Activated naive CD4-positive, alpha-beta T cell treated with anti-CD3 and anti-CD28 coated beads for 36 hours (primary cell): ENCODE measurements at regions not wholly inside any gene's neighbourhood (a gene's known extent, or its start where the extent isn't known, plus 50 kb on each side); places are given as distances from the start of the nearest gene placed in this dataset.
"Not testable (repeated sequence)": the region's sequence is repeated elsewhere in the genome, so short reads cannot be mapped to it uniquely, and the experiment has no call there.

Experiments
- CTCF ChIA-PET: fragments of 350-600 bp; sonication (Branson Sonifier 250); formaldehyde crosslinking; loops from one replicate; lab custom pipeline; 2021; ENCODE audit warnings: antibody characterized with exemption; lab: Charles Lee
- DNase-seq: peaks from one replicate; pipeline ENCODE4 v3.0.0-alpha.2; 2020
- H3K27ac Mint-ChIP-seq: one replicate; pipeline ENCODE4 v1.8.0; 2021; ENCODE audit warnings: mild to moderate bottlenecking, mixed read lengths
- H3K27me3 Mint-ChIP-seq: one replicate; pipeline ENCODE4 v1.8.0; 2021; ENCODE audit warnings: low read depth, mixed read lengths
- H3K36me3 Mint-ChIP-seq: one replicate; pipeline ENCODE4 v1.8.0; 2021; ENCODE audit warnings: low read depth, mixed read lengths
- H3K4me1 Mint-ChIP-seq: one replicate; pipeline ENCODE4 v1.8.0; 2021; ENCODE audit warnings: low read depth, mixed read lengths
- H3K4me3 Mint-ChIP-seq: one replicate; pipeline ENCODE4 v1.8.0; 2021; ENCODE audit warnings: mild to moderate bottlenecking, moderate library complexity, mixed read lengths
- H3K9me3 Mint-ChIP-seq: one replicate; pipeline ENCODE4 v1.8.0; 2021; ENCODE audit warnings: mixed read lengths
- intact Hi-C: fragments of 100-400 bp; cut with micrococcal nuclease; formaldehyde crosslinking; loops from one replicate; pipeline ENCODE4 v1.15.1; 2023

DNA sequence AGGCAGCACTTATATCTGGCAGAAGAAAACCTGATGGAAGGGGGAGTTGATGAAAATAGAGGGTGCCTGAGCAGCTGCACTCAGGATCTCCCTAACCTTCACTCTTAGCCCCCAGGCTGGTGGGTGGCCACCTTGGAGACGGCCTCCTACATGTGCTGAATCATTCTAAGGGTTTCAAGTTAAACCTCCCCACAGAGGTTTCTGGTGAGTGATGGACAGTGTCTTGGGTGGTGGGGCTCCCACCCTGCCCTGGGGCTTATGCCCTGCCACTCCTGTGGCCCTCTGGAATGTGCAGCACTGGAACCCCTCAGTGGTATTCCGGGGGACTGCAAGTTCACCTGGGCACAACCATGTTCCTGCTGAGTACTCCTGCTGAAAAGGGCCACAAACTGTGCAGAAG, 357.2 kb downstream of the CD83 start:
- CTCF ChIA-PET, result no interaction called here

DNA sequence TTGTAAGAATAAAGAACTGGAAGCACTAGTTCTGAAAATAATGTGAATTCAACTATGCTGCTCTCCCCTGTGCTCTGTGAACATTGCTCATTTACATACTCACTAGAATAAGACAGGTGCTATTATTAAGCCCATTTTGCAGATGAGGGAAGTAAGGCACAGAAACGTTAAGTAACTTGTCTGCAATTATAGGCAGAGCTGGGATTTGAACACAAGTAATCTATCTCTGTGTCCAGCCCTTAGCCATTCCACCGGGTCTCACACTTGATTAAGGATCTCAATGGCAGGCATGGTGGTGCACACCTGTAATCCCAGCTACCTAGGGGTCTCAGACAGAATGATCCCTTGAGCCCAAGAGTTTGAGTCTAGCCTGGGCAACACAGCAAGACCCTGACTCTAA, 357.7 kb downstream of the CD83 start:
- intact Hi-C loops, result no loop called here
- no peaks in the 10 kb centered on the region for H3K36me3 Mint-ChIP-seq
- no peaks in the 10 kb centered on the region for H3K27me3 Mint-ChIP-seq

More for the DNA sequence above, 357.2 kb downstream of the CD83 start:
- Mint-ChIP-seq H3K4me3 (no peak overlapping the region), H3K36me3 (no peaks in the 10 kb centered on the region), H3K27me3 (no peaks in the 10 kb centered on the region), H3K27ac (no peak overlapping the region), H3K4me1 (no peaks in the 10 kb centered on the region), H3K9me3 (peaks cover 1% of the 10 kb centered on the region)
- DNase-seq, result no peak
- intact Hi-C loops, result no loop called here

DNA sequence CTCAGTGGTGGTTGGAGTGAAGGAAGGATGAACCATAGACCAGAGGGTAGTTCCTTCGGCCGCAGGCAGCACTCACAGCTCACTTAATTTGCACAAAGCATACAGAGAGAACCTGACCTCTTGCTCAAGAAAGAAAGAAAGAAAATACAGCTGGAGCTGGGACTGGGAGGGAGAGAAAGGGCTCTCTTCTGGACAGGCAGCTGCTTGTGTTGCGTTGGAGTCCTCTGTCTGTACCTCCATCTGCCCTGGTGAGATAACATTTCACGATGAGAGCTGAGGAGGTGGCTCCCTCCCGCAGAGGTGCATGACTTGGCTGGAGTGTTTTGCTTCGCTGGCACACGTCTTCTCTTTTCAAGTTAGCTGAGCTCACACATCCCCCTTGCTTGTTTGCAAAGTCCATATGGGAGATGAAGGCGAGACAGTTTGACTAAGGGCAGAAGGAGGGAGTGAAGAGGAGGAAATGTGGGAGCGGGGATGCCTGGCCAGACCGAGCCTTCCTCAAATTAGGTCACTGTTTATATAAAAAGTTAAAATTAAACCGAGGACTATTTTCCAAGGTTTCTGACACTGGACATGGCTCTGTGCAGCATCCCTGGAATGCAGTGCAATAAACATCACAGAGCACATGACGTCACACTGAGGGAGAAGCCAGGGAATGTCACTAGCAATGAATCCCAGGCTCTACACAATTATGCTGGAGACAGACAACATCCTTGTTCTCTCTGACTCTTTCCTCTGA, 359.4 kb downstream of the CD83 start:
- no peak for DNase-seq
- no peaks in the 10 kb centered on the region for H3K27me3 Mint-ChIP-seq
- H3K27ac Mint-ChIP-seq, result no peak overlapping the region
- intact Hi-C loops, result no loop called here
- H3K4me3 Mint-ChIP-seq, result no peak overlapping the region
- CTCF ChIA-PET, result interaction anchor here (0.7 kb wide), 1 partner anchor 11 kb away, joined by 3 read pairs; no protein-coding TSS in a partner anchor
- peaks cover 3% of the 10 kb centered on the region for H3K9me3 Mint-ChIP-seq
- H3K36me3 Mint-ChIP-seq, result peaks cover 3% of the 10 kb centered on the region
- no peaks in the 10 kb centered on the region for H3K4me1 Mint-ChIP-seq

More for the DNA sequence above, 357.7 kb downstream of the CD83 start:
- H3K27ac Mint-ChIP-seq, result no peak overlapping the region
- H3K4me3 Mint-ChIP-seq, result no peak overlapping the region
- H3K9me3 Mint-ChIP-seq, result no peaks in the 10 kb centered on the region
- DNase-seq, result no peak
- no peaks in the 10 kb centered on the region for H3K4me1 Mint-ChIP-seq
- CTCF ChIA-PET, result interaction anchor here (0.6 kb wide), 1 partner anchor 895 kb away, joined by 3 read pairs; no protein-coding TSS in a partner anchor

DNA sequence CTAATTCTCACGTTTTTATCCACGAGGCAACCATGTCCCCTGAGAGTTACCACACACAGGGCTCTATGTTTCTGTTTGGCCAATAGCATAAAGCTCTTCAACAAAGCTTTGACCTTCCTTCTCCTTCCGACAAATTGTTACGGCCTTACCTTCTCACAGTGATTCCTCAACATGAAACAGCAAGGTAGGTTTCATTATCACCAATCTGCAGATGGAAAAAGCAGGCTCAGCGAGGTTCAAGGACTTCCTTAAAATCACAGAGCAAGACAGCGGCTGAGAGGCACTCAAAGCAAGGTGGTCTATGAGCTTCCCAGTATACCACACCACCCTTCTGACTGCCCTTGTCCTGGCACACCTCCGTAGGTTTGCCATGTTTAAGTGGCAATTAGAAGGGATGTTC, 360.0 kb downstream of the CD83 start:
- Mint-ChIP-seq H3K36me3 (peaks cover 3% of the 10 kb centered on the region), H3K27ac (no peak overlapping the region), H3K9me3 (peaks cover 4% of the 10 kb centered on the region), H3K4me3 (no peak overlapping the region), H3K4me1 (no peaks in the 10 kb centered on the region), H3K27me3 (no peaks in the 10 kb centered on the region)
- CTCF ChIA-PET, result interaction anchor here (0.7 kb wide), 1 partner anchor 10 kb away, joined by 3 read pairs; no protein-coding TSS in a partner anchor
- no peak for DNase-seq
- intact Hi-C loops, result no loop called here

DNA sequence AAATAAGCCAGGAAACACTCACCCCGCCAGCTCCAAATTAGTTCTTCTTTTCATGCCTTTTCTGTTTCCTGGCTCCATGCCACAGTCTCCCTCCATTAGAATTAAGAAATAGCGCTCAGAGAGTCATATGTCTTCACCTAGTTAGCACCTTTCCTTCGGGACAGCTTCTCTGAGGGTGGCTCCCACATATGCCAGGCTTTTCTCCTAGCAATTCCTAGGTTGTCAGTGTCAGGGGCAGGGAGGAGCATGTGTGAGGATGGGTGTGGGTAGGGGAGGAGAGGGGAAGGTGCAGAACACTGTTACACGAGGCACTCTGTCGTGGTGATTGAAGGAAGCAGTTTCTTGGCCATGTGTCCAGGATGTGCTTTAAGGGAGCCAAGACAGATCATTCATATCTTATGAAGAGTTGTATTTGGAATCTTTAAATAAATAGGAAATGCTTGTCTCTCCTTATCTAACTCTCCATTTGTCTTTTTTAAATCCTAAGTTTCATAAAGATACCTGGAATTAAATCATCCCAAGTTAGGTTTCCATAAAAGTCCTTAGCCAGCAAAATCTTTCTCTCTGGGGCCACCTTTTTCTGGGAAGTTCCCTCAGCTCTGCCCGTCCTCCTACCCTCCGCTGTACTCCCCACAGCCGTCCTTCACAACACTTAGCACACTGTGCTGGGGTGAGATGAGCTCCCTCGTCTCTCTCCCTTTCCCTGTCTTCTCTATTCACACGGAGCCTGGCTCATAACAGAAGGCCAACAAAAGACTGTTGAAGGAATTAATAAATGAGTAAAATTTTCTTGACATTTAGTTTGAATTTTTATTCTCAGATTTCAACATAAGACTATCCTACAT, 361.0 kb downstream of the CD83 start:
- CTCF ChIA-PET, result no interaction called here

DNA sequence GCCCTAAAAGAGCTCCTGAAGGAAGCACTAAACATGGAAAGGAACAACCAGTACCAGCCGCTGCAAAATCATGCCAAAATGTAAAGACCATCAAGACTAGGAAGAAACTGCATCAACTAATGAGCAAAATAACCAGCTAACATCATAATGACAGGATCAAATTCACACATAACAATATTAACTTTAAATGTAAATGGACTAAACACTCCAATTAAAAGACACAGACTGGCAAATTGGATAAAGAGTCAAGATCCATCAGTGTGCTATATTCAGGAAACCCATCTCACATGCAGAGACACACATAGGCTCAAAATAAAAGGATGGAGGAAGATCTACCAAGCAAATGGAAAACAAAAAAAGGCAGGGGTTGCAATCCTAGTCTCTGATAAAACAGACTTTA, 364.4 kb downstream of the CD83 start:
- H3K36me3 Mint-ChIP-seq, H3K27ac Mint-ChIP-seq, H3K9me3 Mint-ChIP-seq, CTCF ChIA-PET, DNase-seq, H3K27me3 Mint-ChIP-seq, H3K4me1 Mint-ChIP-seq, intact Hi-C loops, H3K4me3 Mint-ChIP-seq: not testable (repeated sequence)

More for the DNA sequence above, 361.0 kb downstream of the CD83 start:
- no peak overlapping the region for H3K27ac Mint-ChIP-seq
- H3K4me3 Mint-ChIP-seq, result no peak overlapping the region
- H3K27me3 Mint-ChIP-seq, result no peaks in the 10 kb centered on the region
- H3K4me1 Mint-ChIP-seq, result no peaks in the 10 kb centered on the region
- peaks cover 3% of the 10 kb centered on the region for H3K36me3 Mint-ChIP-seq
- peaks cover 5% of the 10 kb centered on the region for H3K9me3 Mint-ChIP-seq
- intact Hi-C loops, result no loop called here
- no peak for DNase-seq

DNA sequence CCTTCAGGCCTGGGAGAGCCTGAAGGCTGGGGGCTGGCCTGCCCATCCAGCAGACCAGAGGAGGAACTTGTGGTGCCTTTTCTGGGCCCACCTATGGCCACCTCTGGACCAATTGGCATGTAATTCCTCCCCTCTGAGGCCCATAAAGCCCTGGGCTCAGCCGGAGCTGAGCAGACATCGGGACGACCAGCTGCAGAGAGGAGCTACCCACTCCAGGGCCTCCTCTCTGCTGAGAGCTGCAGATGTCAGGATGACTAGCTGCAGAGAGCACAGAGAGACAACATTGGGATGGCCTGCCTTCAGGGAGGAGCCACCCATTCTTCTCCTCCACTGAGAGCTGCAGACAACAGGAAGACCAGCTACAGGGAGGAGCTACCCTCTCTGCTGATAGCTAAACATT, 370.1 kb downstream of the CD83 start:
- Mint-ChIP-seq H3K9me3 (peaks cover 5% of the 10 kb centered on the region), H3K27me3 (no peaks in the 10 kb centered on the region), H3K27ac (no peak overlapping the region), H3K4me1 (no peaks in the 10 kb centered on the region), H3K36me3 (peaks cover 1% of the 10 kb centered on the region), H3K4me3 (no peak overlapping the region)
- no peak for DNase-seq
- intact Hi-C loops, result no loop called here
- CTCF ChIA-PET, result interaction anchor here (0.6 kb wide), 1 partner anchor 10 kb away, joined by 3 read pairs; no protein-coding TSS in a partner anchor

DNA sequence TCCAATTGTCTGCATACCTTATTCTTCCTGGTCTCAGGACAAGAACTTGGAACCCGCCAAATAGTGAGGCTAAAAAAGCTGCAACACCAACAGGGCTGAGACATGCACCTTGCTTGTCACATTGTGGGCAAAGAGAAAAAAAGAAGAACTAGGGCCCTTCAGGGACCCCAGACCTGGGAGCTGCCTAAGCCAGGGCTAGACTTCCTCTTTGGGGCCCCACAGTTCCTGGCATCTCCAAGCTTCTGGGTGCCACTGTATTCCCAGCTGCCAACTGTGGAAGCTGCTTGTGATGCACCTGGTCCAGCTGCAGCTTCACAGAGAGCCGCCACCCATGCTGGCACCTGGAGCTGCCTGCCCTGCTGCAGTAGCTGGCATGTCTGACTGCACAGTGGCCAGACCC, 370.6 kb downstream of the CD83 start:
- Mint-ChIP-seq H3K27ac (no peak overlapping the region), H3K4me3 (no peak overlapping the region), H3K9me3 (peaks cover 4% of the 10 kb centered on the region), H3K27me3 (no peaks in the 10 kb centered on the region), H3K36me3 (peaks cover 1% of the 10 kb centered on the region), H3K4me1 (no peaks in the 10 kb centered on the region)
- DNase-seq, result no peak
- intact Hi-C loops, result no loop called here
- CTCF ChIA-PET, result interaction anchor here (0.6 to 1.1 kb wide), 2 partner anchors 11 to 15 kb away, joined by 3 read pairs; no protein-coding TSS in a partner anchor

DNA sequence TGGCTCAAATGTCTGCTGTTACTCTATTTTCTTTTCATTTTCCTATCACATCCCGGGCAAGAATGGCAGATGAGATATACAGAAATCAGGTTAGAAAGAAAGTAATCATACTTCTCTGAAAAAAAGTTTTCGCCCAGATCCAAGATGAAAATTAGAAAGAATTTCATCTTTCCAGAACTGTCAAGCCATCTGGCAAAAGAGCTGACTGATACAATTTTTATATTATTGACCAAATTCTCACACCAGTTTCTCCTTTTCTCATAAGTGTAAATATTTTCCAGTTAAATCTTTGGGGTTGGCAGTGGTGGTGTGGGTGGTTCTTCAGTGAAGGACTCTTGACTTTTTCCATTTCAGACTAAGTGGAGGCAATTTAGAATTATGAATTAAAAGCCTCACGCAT, 371.9 kb downstream of the CD83 start:
- H3K27me3 Mint-ChIP-seq, result no peaks in the 10 kb centered on the region
- intact Hi-C loops, result no loop called here
- H3K9me3 Mint-ChIP-seq, result peaks cover 3% of the 10 kb centered on the region
- CTCF ChIA-PET, result no interaction called here
- H3K36me3 Mint-ChIP-seq, result no peaks in the 10 kb centered on the region
- DNase-seq, result no peak
- no peak overlapping the region for H3K27ac Mint-ChIP-seq
- no peak overlapping the region for H3K4me3 Mint-ChIP-seq
- H3K4me1 Mint-ChIP-seq, result no peaks in the 10 kb centered on the region

DNA sequence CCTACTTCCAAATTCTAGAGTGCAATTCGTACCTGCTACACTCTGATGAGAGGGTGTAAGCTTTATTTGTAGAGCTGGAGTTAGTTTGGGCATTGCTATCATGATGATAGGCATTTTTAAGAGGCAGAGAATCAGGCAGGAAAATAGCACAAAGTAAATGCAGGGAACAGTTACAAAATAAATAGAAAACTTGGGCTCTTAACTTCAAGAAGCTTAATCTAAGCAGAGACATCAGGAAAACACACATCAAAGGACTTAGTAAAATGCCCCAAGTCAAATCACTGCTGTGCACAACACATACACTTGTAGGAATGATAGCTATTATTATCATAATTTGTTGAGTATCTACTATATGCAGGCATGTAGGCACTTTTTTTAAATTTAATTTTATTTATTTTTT, 381.2 kb downstream of the CD83 start:
- Mint-ChIP-seq H3K27me3 (peaks cover 2% of the 10 kb centered on the region), H3K9me3 (peaks cover 6% of the 10 kb centered on the region), H3K4me3 (no peak overlapping the region), H3K27ac (no peak overlapping the region), H3K36me3 (no peaks in the 10 kb centered on the region), H3K4me1 (peaks cover 3% of the 10 kb centered on the region)
- intact Hi-C loops, result no loop called here
- no peak for DNase-seq
- CTCF ChIA-PET, result interaction anchor here (0.6 kb wide), 1 partner anchor 318 kb away, joined by 3 read pairs; no protein-coding TSS in a partner anchor

DNA sequence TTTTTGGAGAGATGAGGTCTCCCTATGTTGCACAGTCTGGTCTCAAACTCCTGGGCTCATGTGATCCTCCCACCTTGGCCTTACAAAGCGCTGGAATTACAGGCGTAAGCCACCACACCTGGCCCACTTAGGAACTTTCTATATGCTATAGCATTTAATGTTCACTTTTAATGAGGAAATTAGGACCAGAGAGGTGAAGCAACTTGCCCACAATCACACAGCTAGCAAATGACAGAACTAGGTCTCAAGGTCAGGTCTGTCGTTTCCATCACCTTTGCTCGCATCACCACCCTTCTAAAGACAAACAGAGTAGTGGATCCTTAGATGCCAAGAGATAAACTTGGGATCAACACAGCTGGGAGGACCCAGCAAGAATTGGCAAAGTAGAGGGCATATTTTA, 381.7 kb downstream of the CD83 start:
- CTCF ChIA-PET, result no interaction called here
- Mint-ChIP-seq H3K27ac (no peak overlapping the region), H3K4me1 (peaks cover 3% of the 10 kb centered on the region), H3K4me3 (no peak overlapping the region), H3K9me3 (peaks cover 6% of the 10 kb centered on the region), H3K27me3 (peaks cover 2% of the 10 kb centered on the region), H3K36me3 (no peaks in the 10 kb centered on the region)
- intact Hi-C loops, result no loop called here
- no peak for DNase-seq

DNA sequence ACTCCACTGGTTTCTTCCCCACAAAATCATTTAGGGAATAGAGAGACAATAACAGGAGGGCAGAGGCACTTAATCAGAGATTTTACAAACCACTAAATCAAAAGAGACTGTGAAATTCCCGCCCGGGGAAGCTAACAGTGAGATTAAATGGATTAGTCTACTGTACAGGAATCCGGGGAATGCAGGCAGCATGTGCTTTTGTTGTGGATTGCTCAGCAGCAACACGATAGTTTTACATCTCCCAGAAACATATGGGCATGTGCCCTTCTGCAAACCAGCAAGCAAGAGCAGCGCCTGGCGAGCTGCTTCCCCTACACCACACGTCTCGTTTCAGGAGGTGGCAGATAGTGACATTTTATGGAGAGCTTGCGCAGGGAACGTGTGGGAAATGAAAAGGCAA, 382.3 kb downstream of the CD83 start:
- intact Hi-C loops, result no loop called here
- Mint-ChIP-seq H3K36me3 (no peaks in the 10 kb centered on the region), H3K27ac (no peak overlapping the region), H3K4me1 (peaks cover 3% of the 10 kb centered on the region), H3K27me3 (peaks cover 2% of the 10 kb centered on the region), H3K4me3 (no peak overlapping the region), H3K9me3 (peaks cover 6% of the 10 kb centered on the region)
- CTCF ChIA-PET, result no interaction called here
- no peak for DNase-seq
